Gastroesophageal sphincter (tissue), 4 donors: ENCODE measurements at regions not wholly inside any gene's neighbourhood (a gene's known extent, or its start where the extent isn't known, plus 50 kb on each side); places are given as distances from the start of the nearest gene placed in this dataset.

Source experiments
- ATAC-seq: fragments of 150-250 bp; one replicate; pipeline ENCODE4 v1.9.1; 2016; ENCODE audit warnings: mild to moderate bottlenecking, moderate library complexity
- H3K27ac ChIP-seq, 4 donors: fragments of 200-600 bp; sonication (generic) in 3 of 4; 1 replicate in 3 of 4; 2 replicates in 1 of 4; pipeline ENCODE4 v1.5.1; 2016 to 2019
- H3K27me3 ChIP-seq: fragments of 200-600 bp; sonication (generic); one replicate; pipeline ENCODE4 v1.5.1; 2019
- H3K36me3 ChIP-seq, 2 donors: fragments of 200-600 bp; sonication (generic); one replicate each; pipeline ENCODE4 v1.5.1; 2019; ENCODE audit warnings: control low read depth in 1 of 2
- H3K4me1 ChIP-seq, 3 donors: fragments of 200-600 bp; sonication (generic); 1 replicate in 2 of 3; 2 replicates in 1 of 3; pipeline ENCODE4 v1.5.1; 2016 to 2019; ENCODE audit warnings: control low read depth in 2 of 3
- H3K4me3 ChIP-seq, 2 donors: fragments of 200-600 bp; sonication (generic); one replicate each; pipeline ENCODE4 v1.5.1; 2019; ENCODE audit warnings: mild to moderate bottlenecking in 1 of 2, moderate library complexity in 1 of 2
- H3K9me3 ChIP-seq, 3 donors: fragments of 200-600 bp; sonication (generic); one replicate each; pipeline ENCODE4 v1.5.1; 2017 to 2019; ENCODE audit warnings: control low read depth in 2 of 3
- CTCF ChIP-seq, 4 experiments: fragments of 200-600 bp in 2 of 4; fragments of 450-650 bp in 2 of 4; sonication (generic) in 1 of 4; IDR thresholded peaks; one replicate each; pipeline ENCODE4 v1.5.1; 2017 to 2019; ENCODE audit warnings: antibody characterized with exemption in 4 of 4, mild to moderate bottlenecking in 2 of 4, moderate library complexity in 2 of 4
- EP300 ChIP-seq: sonication (generic); formaldehyde crosslinking; IDR thresholded peaks from one replicate; pipeline ENCODE4 v1.6.1; 2017; ENCODE audit warnings: antibody characterized with exemption, mild to moderate bottlenecking
- POLR2A ChIP-seq, 2 donors: fragments of 450-650 bp; IDR thresholded peaks; one replicate each; pipeline ENCODE4 v1.6.1; 2017; ENCODE audit warnings: antibody characterized with exemption in 2 of 2, mild to moderate bottlenecking in 2 of 2, moderate library complexity in 1 of 2
- POLR2AphosphoS5 ChIP-seq: sonication (generic); formaldehyde crosslinking; IDR thresholded peaks from one replicate; pipeline ENCODE4 v1.6.1; 2017; ENCODE audit warnings: antibody characterized with exemption
- WGBS, 2 donors: methylation state at CpG; one replicate each; pipeline ENCODE4 v1.1.5; 2018; ENCODE audit warnings: low coverage in 1 of 2; 5-methylcytosine and 5-hydroxymethylcytosine counted together

GRCh38 chr12:127254420-127254955, 1012.5 kb upstream of the TMEM132C start:
- H3K36me3 ChIP-seq, result no peaks in the 10 kb centered on the region
- H3K27me3 ChIP-seq, result peaks cover 11% of the 10 kb centered on the region
- no peak overlapping the region for H3K4me3 ChIP-seq
- TF ChIP-seq CTCF (IDR thresholded peaks at IDR 0.05) (no peak), POLR2A (IDR thresholded peaks at IDR 0.05) (no peak), EP300 (no peak), POLR2AphosphoS5 (no peak)
- WGBS, 2 donors, result 56 to 69% methylated on average over 5 of the region's 5 CpGs
- no peaks in the 10 kb centered on the region for H3K4me1 ChIP-seq
- no peak for ATAC-seq
- no peak overlapping the region for H3K27ac ChIP-seq
- H3K9me3 ChIP-seq, result no peaks in the 10 kb centered on the region

DNA sequence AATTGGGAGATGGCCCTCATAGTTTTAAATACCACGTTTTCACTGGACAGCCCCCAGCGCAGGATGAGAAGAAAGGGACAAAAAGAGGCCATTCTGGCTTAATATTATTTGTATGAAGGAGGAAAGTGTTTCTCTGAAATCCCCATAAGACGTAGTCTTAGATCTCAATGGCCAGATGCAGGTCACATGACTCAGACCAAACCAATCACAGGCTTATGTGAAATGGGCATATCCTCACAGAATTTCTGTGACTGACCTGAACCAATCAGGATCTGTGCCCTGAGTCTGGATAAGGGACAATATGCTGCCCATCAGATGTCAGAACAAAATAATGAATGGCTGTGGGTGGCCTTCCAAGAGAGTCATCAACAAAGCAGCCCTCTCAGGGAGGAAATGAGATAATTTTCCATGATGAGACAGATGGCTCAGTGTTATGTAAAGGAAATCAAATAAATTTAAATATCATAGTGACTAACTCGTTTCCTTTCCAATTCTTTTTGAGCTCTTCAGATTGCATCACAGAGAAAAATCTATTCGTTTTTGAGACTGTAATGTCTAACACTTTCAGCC, 1009.5 kb upstream of the TMEM132C start:
- TF ChIP-seq EP300, result no peak
- TF ChIP-seq POLR2A (IDR thresholded peaks at IDR 0.05), result no peak
- no peak for TF ChIP-seq CTCF (IDR thresholded peaks at IDR 0.05)
- no peak for TF ChIP-seq POLR2AphosphoS5
- Histone ChIP-seq H3K9me3 (no peaks in the 10 kb centered on the region), H3K4me1 (no peaks in the 10 kb centered on the region), H3K4me3 (no peak overlapping the region), H3K27ac (no peak overlapping the region), H3K27me3 (peaks cover 8% of the 10 kb centered on the region), H3K36me3 (no peaks in the 10 kb centered on the region)
- ATAC-seq, result no peak
- WGBS, 2 donors, result 51 to 77% methylated on average over 5 of the region's 5 CpGs

DNA sequence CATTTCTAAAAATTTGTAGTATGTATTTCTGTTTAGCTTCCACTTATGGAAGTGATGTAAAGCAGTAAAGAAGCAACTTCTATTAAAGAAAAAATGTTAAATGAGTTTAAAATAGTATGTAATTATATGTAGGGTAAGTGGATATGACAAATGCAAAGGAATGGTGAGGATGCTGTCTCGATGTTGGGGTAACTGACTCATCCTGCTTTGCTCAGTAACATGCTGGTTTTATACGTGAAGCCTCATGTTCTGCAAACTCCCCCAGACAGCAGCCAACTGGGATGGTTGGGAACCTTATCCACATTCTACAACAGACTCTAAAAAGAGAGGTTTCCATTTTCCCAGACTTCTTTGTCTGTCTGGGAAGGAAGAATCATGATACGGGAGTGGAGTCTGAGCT, 1006.4 kb upstream of the TMEM132C start:
- H3K27me3 ChIP-seq, result no peaks in the 10 kb centered on the region
- H3K4me3 ChIP-seq, result no peak overlapping the region
- H3K4me1 ChIP-seq, result no peaks in the 10 kb centered on the region
- 68 to 93% methylated on average over 2 to 3 of the region's 3 CpGs for WGBS, 2 donors
- H3K27ac ChIP-seq, result no peak overlapping the region
- H3K9me3 ChIP-seq, result peaks cover 0 to 5% (median 0%) of the 10 kb centered on the region in 3 donors
- TF ChIP-seq EP300 (no peak), POLR2A (IDR thresholded peaks at IDR 0.05) (no peak), CTCF (IDR thresholded peaks at IDR 0.05) (no peak)
- no peak for ATAC-seq
- H3K36me3 ChIP-seq, result no peaks in the 10 kb centered on the region

GRCh38 chr12:127260999-127261398, 1006.0 kb upstream of the TMEM132C start:
- TF ChIP-seq EP300, result no peak
- no peak for TF ChIP-seq POLR2AphosphoS5
- TF ChIP-seq CTCF (IDR thresholded peaks at IDR 0.05), result no peak
- no peak for TF ChIP-seq POLR2A (IDR thresholded peaks at IDR 0.05)
- H3K9me3 ChIP-seq, result peaks cover 0 to 5% (median 0%) of the 10 kb centered on the region in 3 donors
- H3K4me3 ChIP-seq, result no peak overlapping the region
- no peak for ATAC-seq
- WGBS, 2 donors, result 80 to 88% methylated on average over 6 to 7 of the region's 7 CpGs
- no peaks in the 10 kb centered on the region for H3K4me1 ChIP-seq
- no peak overlapping the region for H3K27ac ChIP-seq
- H3K27me3 ChIP-seq, result no peaks in the 10 kb centered on the region
- no peaks in the 10 kb centered on the region for H3K36me3 ChIP-seq

- 67 to 100% methylated on average over 1 of the region's 1 CpG for WGBS, 2 donors
- H3K9me3 ChIP-seq, result peaks cover 0 to 5% (median 0%) of the 10 kb centered on the region in 3 donors
These were observed 1004.4 kb upstream of the TMEM132C start for GRCh38 chr12:127262615-127263014.

More at GRCh38 chr12:127262615-127263014, 1004.4 kb upstream of the TMEM132C start:
- Histone ChIP-seq H3K4me3 (no peak overlapping the region), H3K4me1 (no peaks in the 10 kb centered on the region), H3K36me3 (no peaks in the 10 kb centered on the region), H3K27ac (no peak overlapping the region), H3K27me3 (no peaks in the 10 kb centered on the region)
- no peak for TF ChIP-seq POLR2AphosphoS5
- peak; percentile 34 for ATAC-seq
